A673 (cell line): ENCODE measurements at regions not wholly inside any gene's neighbourhood (a gene's known extent, or its start where the extent isn't known, plus 50 kb on each side); places are given as distances from the start of the nearest gene placed in this dataset.

ENCODE experiments used
- BruUV-seq: library from RNA; stranded (reverse); fragments of 400-500 nt; replicated peaks from 2 replicates; lab custom pipeline; 2021; lab: Mats Ljungman, UMichigan
- CTCF ChIA-PET: fragments of 300-600 bp; sonication (Branson Sonifier 250); formaldehyde crosslinking; loops from one replicate; lab custom pipeline; 2022; ENCODE audit warnings: antibody characterized with exemption; lab: Charles Lee
- POLR2A ChIA-PET: fragments of 300-600 bp; sonication (Branson Sonifier 250); formaldehyde crosslinking; loops from one replicate; lab custom pipeline; 2022; ENCODE audit warnings: antibody characterized with exemption; ENCODE audit not compliant: low non-redundant PET; lab: Charles Lee
- DNase-seq: peaks from one replicate; pipeline ENCODE4 v3.0.0-alpha.2; 2015; ENCODE audit warnings: low spot score
- H3K27ac ChIP-seq: fragments of 200-600 bp; sonication (generic); 2 replicates; pipeline ENCODE4 v1.5.1; 2016; ENCODE audit warnings: mixed run types, low read depth, mild to moderate bottlenecking, mixed read lengths, antibody characterized with exemption, low read length; ENCODE audit not compliant: poor library complexity, severe bottlenecking
- H3K27me3 ChIP-seq: fragments of 200-600 bp; sonication (generic); replicated peaks from 2 replicates; pipeline ENCODE4 v1.6.1; 2017; ENCODE audit warnings: mixed run types, low read depth, mild to moderate bottlenecking, mixed read lengths, antibody characterized with exemption, low read length; ENCODE audit not compliant: insufficient read depth, poor library complexity
- H3K36me3 ChIP-seq: fragments of 200-600 bp; sonication (generic); 2 replicates; pipeline ENCODE4 v1.6.1; 2016; ENCODE audit warnings: mixed run types, mild to moderate bottlenecking, mixed read lengths, antibody characterized with exemption, low read length; ENCODE audit not compliant: insufficient read depth, poor library complexity, severe bottlenecking
- H3K4me1 ChIP-seq: fragments of 200-600 bp; sonication (generic); 2 replicates; pipeline ENCODE4 v1.6.1; 2017; ENCODE audit warnings: mixed run types, mild to moderate bottlenecking, mixed read lengths, antibody characterized with exemption, low read length; ENCODE audit not compliant: insufficient read depth, poor library complexity, severe bottlenecking
- H3K4me3 ChIP-seq: fragments of 200-600 bp; sonication (generic); 2 replicates; pipeline ENCODE4 v1.5.1; 2016; ENCODE audit warnings: low read depth, mixed run types, mild to moderate bottlenecking, mixed read lengths, low read length; ENCODE audit not compliant: poor library complexity, severe bottlenecking
- H3K9me3 ChIP-seq: fragments of 200-600 bp; sonication (generic); 2 replicates; pipeline ENCODE4 v1.6.1; 2016; ENCODE audit warnings: mixed run types, low read depth, mild to moderate bottlenecking, mixed read lengths, antibody characterized with exemption, low read length; ENCODE audit not compliant: poor library complexity, severe bottlenecking
- CTCF ChIP-seq: fragments of 300-800, 200-600 bp; sonication (generic); conservative IDR thresholded peaks from 2 replicates; pipeline ENCODE4 v1.5.1; 2017; ENCODE audit warnings: low read depth, mild to moderate bottlenecking, antibody characterized with exemption, low read length, moderate library complexity, mixed read lengths
- EZH2 ChIP-seq: fragments of 200-600 bp; sonication (generic); IDR thresholded peaks from 2 replicates; pipeline ENCODE4 v1.6.1; 2017; ENCODE audit warnings: borderline replicate concordance, low read depth, mild to moderate bottlenecking, mixed read lengths, antibody characterized with exemption, low read length; ENCODE audit not compliant: poor library complexity, severe bottlenecking
- intact Hi-C: fragments of 100-400 bp; cut with micrococcal nuclease; formaldehyde crosslinking; loops from one replicate; pipeline ENCODE4 v1.10.0; 2022; ENCODE audit not compliant: unreplicated experiment

- Histone ChIP-seq H3K4me1 (no peaks in the 10 kb centered on the region), H3K36me3 (no peaks in the 10 kb centered on the region), H3K4me3 (no peak overlapping the region), H3K27ac (no peak overlapping the region), H3K9me3 (no peaks in the 10 kb centered on the region), H3K27me3 (no peaks in the 10 kb centered on the region)
- CTCF ChIA-PET: no interaction called here
- no peak for DNase-seq
- intact Hi-C loops: no loop called here
- no TSS peak for BruUV-seq
- POLR2A ChIA-PET: no interaction called here
- no peak for TF ChIP-seq CTCF
These were observed 67.8 kb upstream of the GJA8 start for GRCh38 chr1:147834810-147835209.

- Histone ChIP-seq H3K36me3 (no peaks in the 10 kb centered on the region), H3K4me3 (no peak overlapping the region), H3K9me3 (no peaks in the 10 kb centered on the region), H3K4me1 (no peaks in the 10 kb centered on the region), H3K27ac (no peak overlapping the region), H3K27me3 (no peaks in the 10 kb centered on the region)
- POLR2A ChIA-PET: no interaction called here
- intact Hi-C loops: no loop called here
- no peak for DNase-seq
- TF ChIP-seq EZH2 (no peak), CTCF (no peak)
- no TSS peak for BruUV-seq
- CTCF ChIA-PET: no interaction called here
These were observed 65.2 kb upstream of the GJA8 start for GRCh38 chr1:147837129-147837963.

GRCh38 chr1:147837964-147838292, 64.7 kb upstream of the GJA8 start:
- BruUV-seq: no TSS peak
- Histone ChIP-seq H3K4me1 (no peaks in the 10 kb centered on the region), H3K27ac (no peak overlapping the region), H3K9me3 (no peaks in the 10 kb centered on the region), H3K27me3 (no peaks in the 10 kb centered on the region), H3K36me3 (no peaks in the 10 kb centered on the region), H3K4me3 (no peak overlapping the region)
- no peak for DNase-seq
- CTCF ChIA-PET: no interaction called here
- intact Hi-C loops: no loop called here
- POLR2A ChIA-PET: no interaction called here
- TF ChIP-seq EZH2: no peak
- no peak for TF ChIP-seq CTCF
